CD4-positive, alpha-beta T cell (primary cell): ENCODE measurements at regions not wholly inside any gene's neighbourhood (a gene's known extent, or its start where the extent isn't known, plus 50 kb on each side); places are given as distances from the start of the nearest gene placed in this dataset.

Source experiments
- ATAC-seq: fragments of 200-7000 bp; cut with Tn5 transposase; one replicate; pipeline ENCODE4 v1.10.0; 2022; ENCODE audit warnings: mild to moderate bottlenecking; ENCODE audit not compliant: poor library complexity
- CTCF ChIA-PET: fragments of 350-600 bp; sonication (Branson Sonifier 250); formaldehyde crosslinking; loops from one replicate; lab custom pipeline; 2021; ENCODE audit warnings: antibody characterized with exemption, inconsistent platforms; lab: Charles Lee
- POLR2A ChIA-PET: fragments of 350-600 bp; sonication (Branson Sonifier 250); formaldehyde crosslinking; loops from one replicate; lab custom pipeline; 2021; ENCODE audit warnings: antibody characterized with exemption, inconsistent platforms; lab: Charles Lee
- DNase-seq, 14 experiments: peaks; one replicate each; pipeline ENCODE4 v3.0.0-alpha.2; 2013 to 2020; ENCODE audit warnings: mixed read lengths in 2 of 14
- H3K27ac ChIP-seq, 2 donors: one replicate each; pipeline versions ENCODE4 v1.5.1 to v1.7.0; 2013; ENCODE audit warnings: low read length in 2 of 2, low read depth in 1 of 2, mild to moderate bottlenecking in 1 of 2
- H3K27me3 ChIP-seq, 2 experiments: 1 replicate in 1 of 2; 2 replicates in 1 of 2; pipeline versions ENCODE4 v1.6.1 to v1.7.0; 2013; ENCODE audit warnings: low read length in 2 of 2, control low read depth in 1 of 2, mild to moderate bottlenecking in 1 of 2, moderate library complexity in 1 of 2; ENCODE audit not compliant: insufficient read depth in 2 of 2, control insufficient read depth in 1 of 2
- H3K36me3 ChIP-seq: one replicate; pipeline ENCODE4 v1.6.1; 2013; ENCODE audit warnings: low read length, control low read depth; ENCODE audit not compliant: insufficient read depth
- H3K4me1 ChIP-seq: one replicate; pipeline ENCODE4 v1.6.1; 2013; ENCODE audit warnings: low read length, control low read depth; ENCODE audit not compliant: insufficient read depth
- H3K4me3 ChIP-seq: one replicate; pipeline ENCODE4 v1.5.1; 2013; ENCODE audit warnings: mild to moderate bottlenecking, low read length, moderate library complexity
- H3K9me3 ChIP-seq, 2 experiments: 1 replicate in 1 of 2; 2 replicates in 1 of 2; pipeline versions ENCODE4 v1.6.1 to v1.7.0; 2013; ENCODE audit warnings: low read length in 2 of 2, mild to moderate bottlenecking in 2 of 2, control low read depth in 1 of 2, moderate library complexity in 1 of 2; ENCODE audit not compliant: control insufficient read depth in 1 of 2, insufficient read depth in 1 of 2
- H3K27ac Mint-ChIP-seq: one replicate; pipeline ENCODE4 v1.8.0; 2020; ENCODE audit warnings: mixed read lengths
- H3K27me3 Mint-ChIP-seq: one replicate; pipeline ENCODE4 v1.8.0; 2021; ENCODE audit warnings: mixed read lengths
- H3K36me3 Mint-ChIP-seq: one replicate; pipeline ENCODE4 v1.8.0; 2021; ENCODE audit warnings: low read depth, mixed read lengths
- H3K4me1 Mint-ChIP-seq: one replicate; pipeline ENCODE4 v1.8.0; 2021; ENCODE audit warnings: low read depth, mixed read lengths
- H3K4me3 Mint-ChIP-seq: one replicate; pipeline ENCODE4 v1.8.0; 2020; ENCODE audit warnings: mild to moderate bottlenecking, mixed read lengths
- H3K9me3 Mint-ChIP-seq: one replicate; pipeline ENCODE4 v1.8.0; 2020; ENCODE audit warnings: mixed read lengths
- intact Hi-C, 2 experiments: fragments of 100-400 bp; cut with DNase I in 1 of 2; cut with micrococcal nuclease in 1 of 2; formaldehyde crosslinking; loops; one replicate each; pipeline versions ENCODE4 v1.15.1 to v1.9.0; 2023 to 2025; cut with DNase I, micrococcal nuclease
- TF ChIP-seq, protein P1 (sequence below): fragments of 200-600 bp; IDR thresholded peaks from one replicate; pipeline ENCODE4 v1.8.0; 2022; ENCODE audit warnings: antibody characterized with exemption, mild to moderate bottlenecking

DNA sequence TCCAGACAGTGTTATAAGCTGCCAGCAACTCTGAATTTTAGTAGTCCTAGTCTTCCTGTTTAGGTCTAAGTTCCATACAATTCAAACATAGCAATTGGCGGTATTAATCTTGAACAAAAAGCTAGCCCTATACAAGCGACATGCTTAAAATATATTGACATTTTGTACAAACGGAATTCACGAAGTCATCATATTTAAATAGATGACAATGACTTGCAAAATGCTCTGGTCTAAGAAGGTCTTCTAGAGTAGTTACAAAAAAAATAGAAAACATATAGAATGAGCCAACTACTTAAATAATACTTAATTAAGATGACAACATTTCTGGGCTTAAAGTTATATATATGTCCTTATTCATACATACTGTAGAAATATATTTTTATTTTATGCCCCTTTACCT, 446.6 kb downstream of the ANKRD7 start:
- H3K27ac Mint-ChIP-seq = no peak overlapping the region
- no peak overlapping the region for H3K4me3 Mint-ChIP-seq
- no peaks in the 10 kb centered on the region for H3K36me3 ChIP-seq
- peaks cover 0 to 5% of the 10 kb centered on the region in 2 experiments for H3K9me3 ChIP-seq
- H3K4me1 Mint-ChIP-seq = no peaks in the 10 kb centered on the region
- H3K27me3 Mint-ChIP-seq = no peaks in the 10 kb centered on the region
- no peaks in the 10 kb centered on the region for H3K27me3 ChIP-seq
- H3K9me3 Mint-ChIP-seq = no peaks in the 10 kb centered on the region
- ATAC-seq = no peak
- no peaks in the 10 kb centered on the region for H3K36me3 Mint-ChIP-seq
- H3K4me3 ChIP-seq = no peak overlapping the region
- ChIA-PET CTCF (no interaction called here), POLR2A (no interaction called here)
- TF ChIP-seq, protein P1, sequence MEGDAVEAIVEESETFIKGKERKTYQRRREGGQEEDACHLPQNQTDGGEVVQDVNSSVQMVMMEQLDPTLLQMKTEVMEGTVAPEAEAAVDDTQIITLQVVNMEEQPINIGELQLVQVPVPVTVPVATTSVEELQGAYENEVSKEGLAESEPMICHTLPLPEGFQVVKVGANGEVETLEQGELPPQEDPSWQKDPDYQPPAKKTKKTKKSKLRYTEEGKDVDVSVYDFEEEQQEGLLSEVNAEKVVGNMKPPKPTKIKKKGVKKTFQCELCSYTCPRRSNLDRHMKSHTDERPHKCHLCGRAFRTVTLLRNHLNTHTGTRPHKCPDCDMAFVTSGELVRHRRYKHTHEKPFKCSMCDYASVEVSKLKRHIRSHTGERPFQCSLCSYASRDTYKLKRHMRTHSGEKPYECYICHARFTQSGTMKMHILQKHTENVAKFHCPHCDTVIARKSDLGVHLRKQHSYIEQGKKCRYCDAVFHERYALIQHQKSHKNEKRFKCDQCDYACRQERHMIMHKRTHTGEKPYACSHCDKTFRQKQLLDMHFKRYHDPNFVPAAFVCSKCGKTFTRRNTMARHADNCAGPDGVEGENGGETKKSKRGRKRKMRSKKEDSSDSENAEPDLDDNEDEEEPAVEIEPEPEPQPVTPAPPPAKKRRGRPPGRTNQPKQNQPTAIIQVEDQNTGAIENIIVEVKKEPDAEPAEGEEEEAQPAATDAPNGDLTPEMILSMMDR = no peak
- intact Hi-C loops = no loop called here
- no peak for DNase-seq
- no peaks in the 10 kb centered on the region for H3K4me1 ChIP-seq
- H3K27ac ChIP-seq = no peak overlapping the region

DNA sequence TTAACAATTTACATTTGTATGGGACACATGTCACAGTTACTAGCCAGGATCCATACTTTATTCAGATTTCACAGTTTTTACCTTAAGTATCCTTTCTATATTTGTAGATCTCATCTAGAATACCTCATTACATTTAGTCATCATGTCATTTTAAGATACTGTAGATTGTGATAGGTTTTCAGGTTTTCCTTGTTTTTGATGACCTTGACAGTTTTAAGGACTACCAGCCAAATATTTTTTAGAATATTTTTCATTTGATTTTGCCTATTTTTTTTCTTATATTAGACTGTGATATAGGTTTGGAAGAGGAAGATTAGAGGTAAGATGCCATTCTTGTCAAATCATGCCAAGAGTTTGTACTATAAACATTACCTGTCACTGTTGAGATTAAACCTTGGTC, 460.3 kb downstream of the ANKRD7 start:
- ChIA-PET POLR2A (no interaction called here), CTCF (no interaction called here)
- no peak for DNase-seq
- Mint-ChIP-seq H3K4me3 (no peak overlapping the region), H3K36me3 (no peaks in the 10 kb centered on the region), H3K27me3 (no peaks in the 10 kb centered on the region), H3K4me1 (no peaks in the 10 kb centered on the region), H3K9me3 (peaks cover 2% of the 10 kb centered on the region), H3K27ac (no peak overlapping the region)
- no peak overlapping the region for H3K27ac ChIP-seq
- TF ChIP-seq, protein P1 = no peak
- ATAC-seq = no peak
- H3K27me3 ChIP-seq = no peaks in the 10 kb centered on the region
- no peaks in the 10 kb centered on the region for H3K4me1 ChIP-seq
- intact Hi-C loops = no loop called here
- no peak overlapping the region for H3K4me3 ChIP-seq
- H3K36me3 ChIP-seq = no peaks in the 10 kb centered on the region
- H3K9me3 ChIP-seq = no peaks in the 10 kb centered on the region

DNA sequence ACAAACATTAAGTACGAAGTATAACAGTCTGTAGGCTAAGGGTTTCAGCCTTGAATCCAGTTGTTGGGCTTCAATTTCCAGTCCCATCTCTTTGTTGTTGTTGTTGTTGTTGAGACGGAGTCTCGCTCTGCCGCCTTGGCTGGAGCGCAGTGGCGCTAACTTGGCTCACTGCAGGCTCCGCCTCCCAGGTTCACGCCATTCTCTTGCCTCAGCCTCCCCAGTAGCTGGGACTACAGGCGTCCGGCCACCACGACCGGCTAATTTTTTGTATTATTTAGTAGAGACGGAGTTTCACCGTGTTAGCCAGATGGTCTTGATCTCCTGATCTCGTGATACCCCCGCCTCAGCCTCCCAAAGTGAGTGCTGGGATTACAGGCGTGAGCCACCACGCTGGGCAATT, 464.9 kb downstream of the ANKRD7 start:
- H3K27me3 ChIP-seq = no peaks in the 10 kb centered on the region
- Mint-ChIP-seq H3K4me3 (no peak overlapping the region), H3K27ac (no peak overlapping the region), H3K9me3 (peaks cover 2% of the 10 kb centered on the region), H3K36me3 (no peaks in the 10 kb centered on the region), H3K4me1 (no peaks in the 10 kb centered on the region), H3K27me3 (no peaks in the 10 kb centered on the region)
- no peaks in the 10 kb centered on the region for H3K9me3 ChIP-seq
- ChIA-PET CTCF (no interaction called here), POLR2A (no interaction called here)
- TF ChIP-seq, protein P1 = no peak
- H3K27ac ChIP-seq = no peak overlapping the region
- H3K4me3 ChIP-seq = no peak overlapping the region
- no peaks in the 10 kb centered on the region for H3K4me1 ChIP-seq
- no peaks in the 10 kb centered on the region for H3K36me3 ChIP-seq
- no peak for DNase-seq
- intact Hi-C loops = no loop called here
- ATAC-seq = no peak
